Right kidney (tissue), 1 donor: ENCODE measurements at regions not wholly inside any gene's neighbourhood (a gene's known extent, or its start where the extent isn't known, plus 50 kb on each side); places are given as distances from the start of the nearest gene placed in this dataset.
"Not testable (repeated sequence)": the region's sequence is repeated elsewhere in the genome, so short reads cannot be mapped to it uniquely, and the experiment has no call there.

Experiments
- DNase-seq: peaks from one replicate; pipeline ENCODE4 v3.0.0-alpha.2; 2016

GRCh38 chr6:79808921-79809320, 138.4 kb downstream of the ELOVL4 start:
- DNase-seq = no peak

DNA sequence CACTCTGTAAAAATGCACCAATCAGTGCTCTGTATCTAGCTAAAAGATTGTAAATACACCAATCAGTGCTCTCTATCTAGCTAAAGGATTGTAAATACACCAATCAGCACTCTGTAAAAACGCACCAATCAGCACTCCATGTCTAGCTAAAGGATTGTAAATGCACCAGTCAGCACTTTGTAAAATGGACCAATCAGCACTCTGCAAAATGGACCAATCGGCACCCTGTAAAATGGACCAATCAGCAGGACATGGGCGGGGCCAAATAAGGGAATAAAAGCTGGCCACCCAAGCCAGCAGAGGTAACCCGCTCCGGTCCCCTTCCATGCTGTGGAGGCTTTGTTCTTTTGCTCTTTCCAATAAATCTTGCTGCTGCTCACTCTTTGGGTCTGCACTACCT, 140.7 kb downstream of the ELOVL4 start:
- not testable (repeated sequence) for DNase-seq

DNA sequence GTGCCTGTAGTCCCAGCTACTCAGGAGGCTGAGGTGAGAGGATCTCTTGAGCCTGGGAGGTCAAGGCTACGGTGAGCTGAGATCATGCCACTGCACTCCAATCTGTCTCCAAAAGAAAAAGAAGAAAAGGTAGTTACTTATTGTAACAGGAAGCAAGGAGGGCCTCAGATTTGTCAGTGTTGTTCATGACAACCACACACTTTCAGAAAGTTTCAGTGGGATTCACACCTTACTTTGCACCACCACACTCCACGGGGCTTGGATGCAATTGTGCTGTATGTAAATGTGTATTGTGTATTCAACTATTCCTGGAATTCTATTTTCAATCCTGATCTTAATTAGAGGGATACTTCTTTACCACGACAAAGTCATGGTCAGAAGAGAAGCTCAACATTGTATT, 142.6 kb downstream of the ELOVL4 start:
- no peak for DNase-seq

- no peak for DNase-seq
Observed at GRCh38 chr6:79803917-79804316, 143.4 kb downstream of the ELOVL4 start.

DNA sequence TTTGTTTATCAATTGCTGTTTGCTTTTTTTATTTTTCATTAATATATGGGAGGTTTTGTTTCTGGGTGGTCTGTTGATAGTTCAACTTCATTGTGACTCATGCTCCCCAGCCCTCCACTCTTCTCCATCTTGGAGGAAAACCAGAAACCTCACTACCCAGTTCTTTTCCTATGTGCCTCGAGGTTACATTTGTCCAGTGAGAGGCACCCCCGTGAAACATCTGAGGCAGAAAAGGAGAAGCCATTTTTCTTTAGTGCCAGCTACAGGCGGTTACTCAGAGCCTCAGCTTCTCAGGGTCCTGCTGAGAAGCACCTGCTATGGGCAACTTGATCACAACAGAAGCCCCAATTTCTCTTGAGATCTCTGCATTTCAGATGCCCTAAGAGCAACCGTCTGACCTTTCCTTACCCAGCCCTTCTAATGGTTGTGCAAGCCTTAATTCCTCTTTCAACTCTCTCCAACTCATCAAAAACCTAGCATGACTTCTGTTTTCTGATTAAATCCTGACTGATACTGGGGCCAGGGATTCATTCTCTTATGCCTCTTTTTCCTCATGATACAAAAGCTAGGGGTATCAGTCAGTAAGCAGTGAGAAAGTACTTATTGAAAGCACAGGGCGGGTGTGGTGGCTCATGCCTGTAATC, 144.6 kb downstream of the ELOVL4 start:
- no peak for DNase-seq

DNA sequence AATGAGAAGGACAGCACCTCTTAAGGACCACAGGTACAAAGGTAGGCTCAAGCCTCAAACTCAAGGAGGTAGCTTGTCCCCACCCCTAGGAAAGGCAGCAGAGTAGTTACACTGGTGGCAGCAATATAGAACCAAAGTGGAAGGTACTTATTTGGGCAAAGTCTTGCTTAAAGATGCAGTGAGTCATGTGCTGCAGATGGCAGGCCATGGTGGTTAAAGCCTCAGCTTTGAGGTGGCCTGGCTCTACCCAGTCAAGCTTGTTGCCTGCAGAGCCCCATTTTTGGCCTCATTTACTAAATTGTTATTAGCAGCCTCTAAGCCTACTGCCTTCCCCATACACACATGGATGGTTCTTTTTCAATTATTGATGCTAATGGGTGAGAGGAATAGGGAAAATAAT, 146.0 kb downstream of the ELOVL4 start:
- DNase-seq = no peak

- no peak for DNase-seq
Observed at GRCh38 chr6:79798841-79799240, 148.5 kb downstream of the ELOVL4 start.

- DNase-seq = no peak
Observed at GRCh38 chr6:79797912-79798311, 149.4 kb downstream of the ELOVL4 start.

DNA sequence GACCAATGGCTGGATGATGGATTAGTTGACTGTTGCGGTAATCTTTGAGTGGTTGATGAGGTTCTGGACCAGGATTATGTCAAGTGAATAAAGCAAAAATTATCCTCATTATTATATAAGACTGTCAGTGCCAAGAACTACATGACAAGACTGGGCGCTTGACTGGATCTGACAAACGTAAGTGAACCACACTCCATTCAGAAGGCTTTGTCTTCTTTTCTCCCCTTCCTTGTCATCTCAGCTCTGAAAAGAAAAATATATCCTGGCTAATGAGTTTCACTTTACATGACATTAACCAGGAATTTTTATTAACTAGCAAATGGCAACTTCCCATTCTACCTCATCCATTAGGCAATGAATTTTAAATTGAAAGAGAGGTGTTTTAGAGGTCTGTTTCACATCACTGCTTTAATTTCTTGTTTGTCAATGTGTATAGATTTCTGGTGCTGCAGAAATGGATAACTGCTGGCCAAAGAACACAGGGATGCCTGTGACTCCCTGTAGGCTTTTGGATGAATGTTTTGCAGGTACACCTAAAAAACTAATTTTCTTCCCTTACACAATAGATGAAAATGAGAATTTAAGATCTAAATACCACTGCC, 150.1 kb downstream of the ELOVL4 start:
- DNase-seq = no peak

- DNase-seq = no peak
Observed at GRCh38 chr6:79796197-79796596, 151.2 kb downstream of the ELOVL4 start.

DNA sequence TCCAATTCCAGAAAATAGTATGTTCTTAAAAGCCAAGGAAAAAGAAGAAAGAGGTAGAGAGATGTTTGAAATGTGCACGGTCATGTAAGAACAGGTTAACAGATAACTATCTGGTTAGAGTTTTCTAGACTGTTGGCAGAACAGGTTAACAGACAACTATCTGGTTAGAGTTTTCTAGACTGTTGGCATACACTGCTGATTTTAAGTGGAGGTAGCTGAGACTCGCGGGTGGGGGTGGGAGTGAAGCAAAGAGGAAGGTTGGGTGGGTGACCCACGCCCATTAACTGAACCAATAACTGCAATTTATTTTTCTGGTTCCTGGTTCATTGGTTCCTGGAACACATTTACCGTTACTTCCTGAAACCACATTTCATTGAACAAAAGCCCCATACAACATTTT, 157.5 kb downstream of the ELOVL4 start:
- DNase-seq = no peak

DNA sequence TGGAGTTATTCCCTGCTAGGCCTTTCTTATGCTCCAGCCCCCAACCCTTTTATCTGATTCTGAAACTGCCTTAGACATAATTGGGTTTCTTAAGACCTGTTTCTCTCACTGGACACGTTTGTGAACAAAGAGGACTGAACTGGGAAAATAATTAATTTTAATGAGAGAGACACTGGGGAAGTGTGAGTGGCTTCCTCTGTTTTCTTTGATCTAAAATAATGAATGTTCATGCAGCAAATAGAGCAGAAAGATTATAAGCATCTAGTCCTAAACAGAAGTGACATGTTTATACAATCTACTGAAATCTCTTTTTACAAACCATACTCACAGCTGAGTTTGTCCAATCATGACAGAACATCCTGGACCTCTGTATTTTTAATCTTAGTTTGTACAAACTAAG, 157.6 kb downstream of the SH3BGRL2 start:
- no peak for DNase-seq

- DNase-seq = no peak
Observed at GRCh38 chr6:79787626-79788025, 156.5 kb downstream of the SH3BGRL2 start.

DNA sequence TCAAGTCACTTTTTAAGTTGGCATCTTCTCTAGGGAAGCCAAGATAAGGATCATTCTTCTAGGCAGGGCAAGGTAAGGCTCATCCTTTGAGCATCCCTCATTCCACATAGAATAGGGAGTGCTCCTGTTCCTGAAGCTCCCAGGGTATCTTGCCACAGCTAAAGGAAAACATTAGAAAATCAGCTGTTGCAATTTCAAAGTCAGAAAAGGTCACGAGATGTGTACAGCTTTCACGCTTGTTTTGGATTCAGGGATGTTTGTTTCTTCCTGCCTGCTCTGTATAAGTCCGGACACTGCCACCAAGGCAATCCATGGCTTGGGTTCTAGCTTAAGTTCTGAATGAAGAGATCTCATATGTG, 153.2 kb downstream of the SH3BGRL2 start:
- DNase-seq = no peak

DNA sequence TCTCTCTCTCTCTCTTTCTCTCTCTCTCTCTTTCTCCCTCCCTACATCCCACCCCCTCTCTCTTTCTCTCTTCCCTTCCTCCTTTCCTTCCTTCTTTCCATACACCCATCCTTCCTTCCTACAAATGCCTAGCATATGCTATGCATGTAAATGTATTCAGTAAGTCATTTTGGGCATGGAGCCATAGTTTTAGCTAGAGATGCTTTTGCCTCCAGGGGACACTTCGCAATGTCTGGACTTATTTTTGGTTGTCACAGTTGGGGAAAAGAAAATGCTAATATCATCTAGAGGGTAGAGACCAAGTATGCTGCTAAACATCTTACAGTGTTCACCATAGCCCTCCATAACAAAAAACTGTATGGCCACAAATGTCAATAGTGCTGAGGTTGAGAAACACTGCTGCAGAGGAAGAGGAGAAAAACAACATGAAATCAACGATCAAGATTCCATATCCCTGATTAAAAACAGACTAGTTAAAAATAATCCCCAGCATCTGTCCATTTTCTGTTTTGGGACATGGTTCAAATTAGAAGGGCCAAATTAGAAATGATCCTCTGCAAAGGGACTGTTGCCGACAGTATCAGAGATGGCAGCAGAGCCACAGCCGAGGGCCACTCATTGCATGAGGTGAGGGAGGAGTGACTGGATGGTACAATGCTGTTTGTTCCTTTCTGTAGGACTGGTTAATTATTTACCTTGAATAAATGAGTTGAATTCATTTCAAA, 152.7 kb downstream of the SH3BGRL2 start:
- DNase-seq = no peak

GRCh38 chr6:79782792-79783580, 151.9 kb downstream of the SH3BGRL2 start:
- DNase-seq = no peak

GRCh38 chr6:79781916-79782315, 150.8 kb downstream of the SH3BGRL2 start:
- no peak for DNase-seq

- DNase-seq = no peak
Observed at GRCh38 chr6:79780881-79781280, 149.8 kb downstream of the SH3BGRL2 start.

- no peak for DNase-seq
Observed at GRCh38 chr6:79778816-79779215, 147.7 kb downstream of the SH3BGRL2 start.

DNA sequence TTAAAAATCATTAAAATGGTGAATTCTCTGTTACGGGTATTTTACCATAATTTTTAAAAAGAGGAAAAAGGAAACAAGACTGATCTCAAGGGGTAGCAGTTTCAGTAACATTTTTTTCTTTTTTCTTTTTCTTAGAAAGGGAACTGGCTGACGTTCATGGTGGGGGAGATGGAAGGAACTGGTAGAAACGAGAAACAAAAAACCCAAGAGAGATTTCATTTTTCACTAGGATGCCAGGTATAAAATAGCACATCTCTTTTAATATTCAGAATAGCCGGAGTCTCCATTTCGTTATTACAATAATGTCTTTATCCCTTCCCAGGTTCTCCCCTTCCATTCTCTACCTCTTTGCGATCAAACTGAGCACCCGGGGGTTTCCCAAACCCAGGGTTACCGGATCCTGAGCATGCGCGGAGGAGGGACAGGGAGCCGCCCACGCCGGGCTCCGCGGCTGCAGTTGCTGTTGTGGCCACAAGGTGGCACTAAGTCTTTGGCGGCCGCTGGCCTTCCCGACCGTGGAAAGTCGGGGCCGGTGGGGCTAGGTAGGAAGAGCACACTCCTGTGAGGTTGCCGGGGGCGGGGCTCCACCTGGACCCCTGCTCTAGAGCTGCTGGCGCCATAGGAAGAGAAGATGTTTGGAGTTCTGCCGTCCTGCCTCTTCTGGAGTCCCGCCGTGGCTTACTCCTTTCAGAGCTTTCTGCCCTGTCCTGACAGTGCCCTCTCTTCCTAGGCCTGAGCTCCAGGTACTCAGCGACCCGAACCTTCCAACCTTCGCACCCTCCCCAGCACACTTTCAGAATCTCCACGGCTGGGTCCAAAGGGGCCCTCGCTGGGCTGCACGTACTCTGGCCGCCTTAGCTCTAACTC, 146.8 kb downstream of the SH3BGRL2 start:
- peak; percentile 80 for DNase-seq

DNA sequence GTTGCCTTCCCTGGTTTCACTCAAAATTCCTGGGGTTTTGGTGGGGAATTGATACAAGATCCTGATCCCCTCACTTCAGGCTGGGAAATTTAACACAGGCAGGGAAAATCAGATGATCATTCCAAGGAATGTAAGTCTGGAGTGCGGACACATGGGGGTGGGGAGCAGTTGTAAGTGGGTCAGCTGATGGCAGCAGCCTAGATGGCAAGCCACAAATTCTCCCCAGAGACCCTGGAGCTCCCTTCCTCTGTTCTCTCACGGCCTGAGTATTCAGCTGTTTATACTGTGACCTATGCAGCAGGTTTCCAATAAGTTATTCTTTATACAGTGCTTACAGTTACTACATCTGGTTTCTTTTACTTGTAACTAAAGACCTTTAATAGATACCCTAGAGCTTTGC, 144.9 kb downstream of the SH3BGRL2 start:
- no peak for DNase-seq

DNA sequence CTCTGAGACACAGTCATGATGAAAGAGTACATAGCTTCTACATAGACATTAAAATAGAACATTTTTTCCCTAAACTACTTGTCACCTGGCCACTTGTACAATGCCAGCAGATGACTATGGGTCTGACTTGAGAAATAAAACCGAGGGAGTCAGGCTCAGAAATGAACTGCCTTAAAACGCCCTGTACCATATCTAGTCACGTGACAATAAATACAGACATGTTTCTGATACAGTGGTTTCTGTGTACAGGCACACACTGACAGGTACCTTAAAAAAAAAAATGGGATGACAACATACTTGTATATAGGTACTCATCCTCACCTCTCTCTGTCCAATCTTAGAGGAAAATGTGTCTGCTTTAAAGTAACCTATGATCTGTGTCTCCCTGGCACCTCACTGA, 144.1 kb downstream of the SH3BGRL2 start:
- DNase-seq = no peak
